Activated T-cell treated with anti-CD3 and anti-CD28 coated beads, Interleukin-2, amount 50 U/mL, for 1 hour (primary cell): ENCODE measurements at regions not wholly inside any gene's neighbourhood (a gene's known extent, or its start where the extent isn't known, plus 50 kb on each side); places are given as distances from the start of the nearest gene placed in this dataset.
A peak's percentile ranks its signal among the peaks of the same experiment; 100 is the strongest.

Experiments used
- DNase-seq: peaks from one replicate; pipeline ENCODE4 v3.0.0-alpha.2; 2020

GRCh38 chr10:21196822-21197395 lies 299.8 kb upstream of the NEBL start:
- no peak for DNase-seq

GRCh38 chr10:21195252-21195651 lies 298.1 kb upstream of the NEBL start:
- DNase-seq = no peak

DNA sequence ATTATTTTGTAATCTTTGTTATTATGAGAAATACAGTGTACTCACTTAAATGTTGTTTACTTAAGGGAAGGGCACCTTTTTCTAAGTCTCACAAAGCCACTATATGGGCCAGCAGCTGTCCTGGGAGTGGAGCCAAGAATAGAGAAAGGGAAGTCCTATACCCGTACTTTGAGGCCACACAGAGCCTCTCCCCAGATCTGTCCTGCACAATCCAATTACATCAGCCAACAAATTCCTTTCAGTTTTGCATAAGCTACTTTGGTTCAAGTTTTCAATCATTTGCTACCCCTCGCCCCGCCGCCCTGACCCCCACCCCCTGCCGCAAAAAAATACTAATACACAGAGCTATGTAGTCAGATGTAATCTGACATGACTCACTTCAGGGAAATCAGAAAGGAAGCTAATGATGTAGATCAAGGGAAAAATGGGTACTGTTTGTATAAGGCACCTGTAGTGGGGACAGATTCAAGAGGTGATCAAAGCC lies 297.4 kb upstream of the NEBL start:
- DNase-seq = no peak

- no peak for DNase-seq
These were observed 296.1 kb upstream of the NEBL start for GRCh38 chr10:21193196-21193595.

GRCh38 chr10:21191512-21191911 lies 294.4 kb upstream of the NEBL start:
- no peak for DNase-seq

DNA sequence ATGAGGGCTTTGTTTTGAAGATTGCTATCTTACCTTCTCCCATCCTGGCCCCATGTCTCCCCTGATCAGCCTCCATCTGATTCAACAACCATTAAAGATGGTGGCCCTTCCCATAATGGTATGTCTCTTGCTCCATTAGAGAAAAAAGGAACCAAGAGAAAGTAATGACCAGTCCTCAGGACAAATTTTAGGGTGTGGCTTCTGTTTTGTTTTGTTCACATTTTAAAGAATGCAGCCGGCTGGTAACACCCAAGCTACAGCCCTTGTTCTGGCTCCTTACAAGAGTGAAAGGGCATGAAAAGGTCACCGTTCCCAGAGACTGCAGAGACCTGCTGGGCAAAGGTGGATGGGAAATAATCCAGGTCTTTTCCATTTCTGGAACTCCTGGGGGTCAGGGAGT lies 287.9 kb upstream of the NEBL start:
- DNase-seq = no peak

DNA sequence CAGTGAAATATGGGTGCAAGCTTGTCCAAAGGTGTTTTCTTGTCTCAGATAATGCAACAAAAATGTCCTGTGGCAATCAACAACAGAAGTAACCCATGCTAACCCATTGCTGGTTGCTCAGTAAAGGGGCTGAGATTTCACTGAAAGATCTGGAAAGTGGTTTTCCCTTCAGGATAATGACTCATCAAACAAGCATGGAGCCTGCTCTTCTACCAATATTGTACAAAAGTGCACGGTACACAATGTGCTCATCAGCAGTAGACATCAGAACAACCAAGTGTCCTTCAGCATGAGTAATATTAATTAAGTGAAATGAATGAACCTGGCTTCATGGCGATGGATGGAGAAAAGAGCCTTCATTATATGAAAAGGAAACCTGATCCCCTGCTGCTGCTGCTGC lies 287.1 kb upstream of the NEBL start:
- no peak for DNase-seq

GRCh38 chr10:21183025-21183424 lies 285.9 kb upstream of the NEBL start:
- DNase-seq = no peak

DNA sequence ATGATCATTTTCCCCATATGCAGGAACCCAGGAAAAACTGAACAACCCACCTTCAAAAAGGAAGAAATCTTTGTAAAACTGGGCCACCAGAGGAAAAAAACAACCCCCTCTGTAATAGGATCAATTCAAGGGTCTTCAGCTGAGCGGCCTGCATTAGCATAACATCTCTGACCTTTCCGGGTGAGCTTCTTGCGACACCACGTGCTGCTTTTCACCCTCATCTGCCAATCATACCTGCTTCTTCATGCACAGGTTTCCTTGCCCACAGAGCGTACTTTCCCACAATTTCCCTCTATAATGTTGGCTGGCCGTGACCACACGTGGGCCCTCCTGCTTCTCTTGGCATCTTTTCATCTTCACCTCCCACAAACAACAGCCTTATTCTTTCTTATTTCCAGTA lies 284.3 kb upstream of the NEBL start:
- no peak for DNase-seq

- no peak for DNase-seq
These were observed 283.5 kb upstream of the NEBL start for GRCh38 chr10:21180604-21181003.

GRCh38 chr10:21176934-21177480 lies 279.9 kb upstream of the NEBL start:
- no peak for DNase-seq

DNA sequence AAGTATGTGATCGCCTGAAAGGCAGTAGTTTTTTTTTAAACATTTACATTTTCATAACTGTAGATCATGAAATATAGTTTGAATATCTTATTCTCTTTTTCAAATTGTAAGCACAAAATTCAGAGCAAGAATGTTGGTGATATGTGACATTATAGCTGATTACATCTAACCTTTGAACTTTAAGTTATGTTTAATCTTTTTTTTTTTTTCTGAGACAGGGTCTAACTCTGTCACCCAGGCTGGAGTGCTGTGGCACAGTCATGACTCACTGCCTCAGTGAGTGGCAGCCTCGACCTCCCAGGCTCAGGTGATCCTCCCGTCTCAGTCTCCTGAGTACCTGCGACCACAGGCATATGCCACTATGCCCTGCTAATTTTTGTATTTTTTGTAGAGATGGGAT lies 278.7 kb upstream of the NEBL start:
- no peak for DNase-seq

DNA sequence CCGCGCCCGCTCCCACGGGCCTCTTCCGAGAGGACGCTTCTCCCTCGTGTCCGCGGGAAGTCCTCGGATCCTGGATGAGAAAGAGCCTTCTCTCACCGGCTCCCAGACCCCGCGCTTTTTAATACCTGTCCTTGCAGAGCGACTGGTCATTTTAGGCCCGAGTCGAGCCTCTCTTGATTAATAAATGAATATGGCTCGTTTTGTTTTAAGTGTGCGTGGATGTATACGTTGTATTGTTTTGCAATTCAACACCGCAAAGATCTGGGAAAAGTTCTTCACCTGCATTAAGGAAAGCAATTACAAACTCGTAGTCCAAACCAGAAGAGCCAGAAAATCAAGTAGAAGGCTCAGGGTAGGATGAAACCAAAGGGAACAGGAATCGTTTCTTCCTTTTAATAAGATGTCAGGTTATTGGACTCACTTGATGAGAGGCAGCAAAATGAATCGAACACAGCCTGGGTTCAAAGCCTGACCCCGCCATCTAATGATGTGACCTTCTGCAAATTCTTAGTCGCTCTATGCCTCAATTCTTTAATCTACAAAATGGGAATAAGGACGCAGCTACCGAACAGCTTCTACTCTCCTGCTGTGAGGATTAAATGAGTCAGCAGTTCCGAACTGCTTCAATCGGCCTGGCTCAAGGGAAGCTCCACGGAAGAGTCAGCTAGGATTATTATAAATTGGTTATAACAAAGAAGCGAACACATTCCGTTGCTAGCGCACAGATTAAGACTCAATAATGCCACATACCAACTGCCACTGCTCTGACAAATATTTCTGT lies 277.8 kb upstream of the NEBL start:
- DNase-seq = no peak

DNA sequence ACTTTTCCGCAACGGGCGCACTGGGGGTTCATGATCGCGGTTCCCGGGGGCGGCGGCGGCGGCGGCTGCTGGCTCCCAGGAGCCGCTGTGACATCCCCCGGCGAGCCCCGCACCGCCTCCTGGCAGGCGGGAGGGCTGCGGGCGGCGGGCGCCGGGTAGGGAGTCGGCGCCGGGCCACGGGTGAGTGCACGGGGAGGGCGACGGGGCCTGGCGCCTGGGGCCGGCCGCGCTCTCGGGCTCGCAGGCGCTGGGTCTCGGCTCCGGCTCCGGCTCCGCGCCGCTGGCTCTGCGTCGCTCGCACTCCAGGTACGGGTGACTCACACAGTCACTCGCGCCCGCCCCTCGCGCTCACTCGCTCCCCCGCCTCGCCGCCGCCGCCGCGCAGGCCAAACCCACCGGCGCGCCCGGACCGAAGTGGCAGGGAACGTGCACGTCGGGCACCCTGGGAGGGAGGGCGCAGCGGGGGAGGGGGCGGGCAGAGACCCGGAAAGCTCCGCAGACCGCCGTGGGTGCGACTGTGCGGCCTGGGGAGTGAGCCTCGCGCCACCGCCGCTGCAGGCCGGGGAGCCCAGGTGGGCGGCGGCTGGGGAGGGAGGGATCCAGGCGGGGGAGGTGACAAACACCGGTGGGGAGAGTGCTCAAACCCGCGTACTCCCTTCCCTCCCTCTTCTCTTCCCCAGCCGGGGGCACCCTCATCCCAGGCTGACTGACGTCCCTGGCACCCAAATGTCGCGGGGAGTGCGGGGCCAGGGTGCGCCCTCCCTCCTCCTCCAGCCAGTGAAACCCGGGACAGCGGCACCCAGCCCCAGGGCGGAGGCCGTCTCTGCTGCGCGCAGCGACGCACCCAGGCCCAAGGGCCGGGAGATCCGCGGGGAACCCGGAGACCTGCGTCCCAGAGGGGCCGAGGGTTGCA lies 276.9 kb upstream of the NEBL start:
- DNase-seq = peak; percentile 24

GRCh38 chr10:21172930-21173801 lies 276.1 kb upstream of the NEBL start:
- no peak for DNase-seq

GRCh38 chr10:21172542-21172929 lies 275.4 kb upstream of the NEBL start:
- no peak for DNase-seq

GRCh38 chr10:21171936-21172541 lies 274.9 kb upstream of the NEBL start:
- DNase-seq = no peak

DNA sequence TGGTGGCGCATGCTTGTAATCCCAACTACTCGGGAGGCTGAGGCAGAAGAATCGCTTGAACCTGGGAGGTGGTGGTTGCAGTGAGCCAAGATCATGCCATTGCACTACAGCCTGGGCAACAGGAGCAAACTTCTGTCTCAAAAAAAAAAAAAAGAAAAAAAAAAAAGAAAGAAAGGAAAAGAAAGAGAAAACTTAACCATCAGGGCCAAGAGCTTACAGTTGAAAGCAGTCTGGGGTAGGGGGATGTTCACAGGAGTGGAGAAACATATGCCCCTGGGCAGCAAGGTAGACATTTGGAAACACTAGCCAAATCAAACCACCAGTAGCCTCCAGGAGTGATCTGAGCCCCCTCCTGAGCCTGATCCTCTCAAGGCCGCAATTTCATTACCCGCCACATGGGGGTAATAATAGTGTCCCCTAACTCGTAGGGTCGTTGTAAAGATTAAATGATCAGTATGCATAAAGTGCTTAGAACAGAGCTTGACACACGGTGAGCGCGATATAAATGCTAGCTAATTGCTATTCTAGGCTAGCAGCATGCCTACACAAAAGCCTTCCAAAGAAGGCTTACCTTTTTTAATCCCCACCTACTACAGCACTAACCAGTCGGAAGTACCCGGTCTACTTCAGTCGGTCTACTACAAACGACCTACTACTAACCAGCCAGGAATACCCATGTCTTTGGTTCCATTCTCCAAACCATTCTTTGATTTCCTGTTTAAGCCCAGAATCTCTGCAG lies 274.3 kb upstream of the NEBL start:
- DNase-seq = no peak

- DNase-seq = no peak
These were observed 273.1 kb upstream of the NEBL start for GRCh38 chr10:21170216-21170615.

GRCh38 chr10:21169271-21169670 lies 272.2 kb upstream of the NEBL start:
- DNase-seq = no peak
